GM23338 (cell line): ENCODE measurements at regions not wholly inside any gene's neighbourhood (a gene's known extent, or its start where the extent isn't known, plus 50 kb on each side); places are given as distances from the start of the nearest gene placed in this dataset.
"Not testable (repeated sequence)": the region's sequence is repeated elsewhere in the genome, so short reads cannot be mapped to it uniquely, and the experiment has no call there.

ENCODE experiments used
- ATAC-seq: fragments of 200-7000 bp; cut with Tn5 transposase; 3 replicates; pipeline ENCODE4 v1.9.1; 2020
- DNase-seq: peaks from one replicate; pipeline ENCODE4 v3.0.0-alpha.2; 2015; ENCODE audit warnings: low spot score
- H2AFZ ChIP-seq: fragments of 200-600 bp; sonication (generic); 2 replicates; pipeline ENCODE4 v1.8.0; 2016; ENCODE audit warnings: antibody characterized with exemption, mild to moderate bottlenecking, moderate library complexity
- H3F3A ChIP-seq: fragments of 200-600 bp; sonication (generic); replicated peaks from 2 replicates; pipeline ENCODE4 v1.8.0; 2017; ENCODE audit warnings: antibody characterized with exemption, mixed run types, low read depth
- H3K27ac ChIP-seq: fragments of 200-600 bp; sonication (generic); 2 replicates; pipeline ENCODE4 v1.6.1; 2016; ENCODE audit warnings: low read depth
- H3K27me3 ChIP-seq: fragments of 200-600 bp; sonication (generic); 2 replicates; pipeline ENCODE4 v1.8.0; 2016; ENCODE audit warnings: mild to moderate bottlenecking, mixed run types, moderate library complexity; ENCODE audit not compliant: insufficient read depth
- H3K36me3 ChIP-seq: fragments of 200-600 bp; sonication (generic); 2 replicates; pipeline ENCODE4 v1.8.0; 2016; ENCODE audit warnings: mild to moderate bottlenecking; ENCODE audit not compliant: insufficient read depth
- H3K4me1 ChIP-seq: fragments of 200-600 bp; sonication (generic); 2 replicates; pipeline ENCODE4 v1.8.0; 2016; ENCODE audit warnings: mild to moderate bottlenecking, moderate library complexity; ENCODE audit not compliant: insufficient read depth
- H3K4me2 ChIP-seq: fragments of 200-600 bp; sonication (generic); 2 replicates; pipeline ENCODE4 v1.7.1; 2017; ENCODE audit warnings: mixed run types
- H3K4me3 ChIP-seq: fragments of 200-600 bp; sonication (generic); 2 replicates; pipeline ENCODE4 v1.6.1; 2016; ENCODE audit warnings: mixed run types
- H3K79me2 ChIP-seq: fragments of 200-600 bp; sonication (generic); replicated peaks from 2 replicates; pipeline ENCODE4 v1.8.0; 2017; ENCODE audit warnings: mild to moderate bottlenecking; ENCODE audit not compliant: insufficient read depth
- H3K9me2 ChIP-seq: fragments of 200-600 bp; sonication (generic); 2 replicates; pipeline ENCODE4 v1.8.0; 2017; ENCODE audit not compliant: insufficient read depth
- H4K20me1 ChIP-seq: fragments of 200-600 bp; sonication (generic); replicated peaks from 2 replicates; pipeline ENCODE4 v1.8.0; 2017; ENCODE audit warnings: mild to moderate bottlenecking; ENCODE audit not compliant: insufficient read depth
- H3K27ac Mint-ChIP-seq: 2 replicates; pipeline ENCODE4 v1.8.0; 2020; ENCODE audit warnings: inconsistent platforms, mild to moderate bottlenecking, moderate library complexity, mixed read lengths
- H3K27me3 Mint-ChIP-seq: 3 replicates; pipeline ENCODE4 v1.8.0; 2022; ENCODE audit warnings: low read depth, mild to moderate bottlenecking, moderate library complexity, mixed read lengths, inconsistent platforms; ENCODE audit not compliant: insufficient read depth, poor library complexity
- H3K36me3 Mint-ChIP-seq: 3 replicates; pipeline ENCODE4 v1.8.0; 2021; ENCODE audit warnings: low read depth, mild to moderate bottlenecking, inconsistent platforms, moderate library complexity, mixed read lengths
- H3K4me1 Mint-ChIP-seq: 3 replicates; pipeline ENCODE4 v1.8.0; 2020; ENCODE audit warnings: mild to moderate bottlenecking, inconsistent platforms, mixed read lengths
- H3K4me3 Mint-ChIP-seq: 3 replicates; pipeline ENCODE4 v1.8.0; 2021; ENCODE audit warnings: moderate library complexity, mild to moderate bottlenecking, inconsistent platforms, mixed read lengths
- H3K9me3 Mint-ChIP-seq: 3 replicates; pipeline ENCODE4 v1.8.0; 2020; ENCODE audit warnings: moderate library complexity, mild to moderate bottlenecking, inconsistent platforms, mixed read lengths
- POLR2AphosphoS5 ChIP-seq: IDR thresholded peaks from 2 replicates; pipeline ENCODE4 v1.6.1; 2016; ENCODE audit warnings: antibody characterized with exemption, low read depth
- STAT1 ChIP-seq: IDR thresholded peaks from one replicate; pipeline ENCODE4 v1.6.1; 2016; ENCODE audit warnings: antibody characterized with exemption; ENCODE audit not compliant: unreplicated experiment
- ZNF114 ChIP-seq: fragments of 250-450 bp; sonication (Bioruptor Pico); IDR thresholded peaks from 2 replicates; pipeline ENCODE4 v1.5.0; 2020; ENCODE audit warnings: mild to moderate bottlenecking, moderate library complexity
- TF ChIP-seq, protein P1 (sequence below), 2 experiments: fragments of 200-600 bp in 1 of 2; sonication (generic) in 1 of 2; conservative IDR thresholded peaks; 2 replicates each; pipeline versions ENCODE4 v1.5.1 to v1.6.1; 2016 to 2017; ENCODE audit warnings: antibody characterized with exemption in 2 of 2, low read depth in 2 of 2, mild to moderate bottlenecking in 2 of 2, moderate library complexity in 1 of 2
- TF ChIP-seq, protein P2 (sequence below): IDR thresholded peaks from 2 replicates; pipeline ENCODE4 v1.6.1; 2016; ENCODE audit warnings: antibody characterized with exemption

DNA sequence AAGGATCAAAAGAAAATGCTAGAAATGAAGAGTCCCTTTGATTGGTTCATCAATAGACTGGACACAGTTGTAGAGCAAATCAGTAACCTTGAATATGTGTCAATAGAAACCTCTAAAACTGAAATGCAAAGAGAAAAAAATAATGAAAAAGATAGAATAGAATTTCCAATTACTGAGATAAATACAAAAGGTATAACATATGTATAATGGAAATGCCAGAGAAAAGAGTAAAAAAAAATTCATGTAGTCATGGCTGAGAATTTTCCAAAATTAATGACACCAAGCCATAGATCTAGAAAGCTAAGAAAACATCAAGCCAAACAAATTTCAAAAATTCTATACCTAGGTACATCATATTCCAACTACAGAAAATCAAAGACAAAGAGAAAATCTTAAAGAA lies 62.0 kb upstream of the HGF start:
- DNase-seq (no peak), ATAC-seq (no peak)
- Histone ChIP-seq H2AFZ (no peak overlapping the region), H3K4me2 (no peak overlapping the region), H3K4me3 (no peak overlapping the region), H3K27me3 (no peaks in the 10 kb centered on the region), H3K79me2 (no peaks in the 10 kb centered on the region), H3K36me3 (no peaks in the 10 kb centered on the region), H3K4me1 (no peaks in the 10 kb centered on the region; the same call in 1 of the 2 replicates), H3K27ac (no peak overlapping the region), H3K9me2 (0 out of 2 replicates have a peak, but pooled peaks cover 8% of the 10 kb centered on the region), H4K20me1 (no peaks in the 10 kb centered on the region), H3F3A (no peaks in the 10 kb centered on the region)
- no peak overlapping the region for H3K4me3 Mint-ChIP-seq
- peaks cover 16% of the 10 kb centered on the region for H3K9me3 Mint-ChIP-seq
- no peak overlapping the region for H3K27ac Mint-ChIP-seq
- TF ChIP-seq, protein P1, sequence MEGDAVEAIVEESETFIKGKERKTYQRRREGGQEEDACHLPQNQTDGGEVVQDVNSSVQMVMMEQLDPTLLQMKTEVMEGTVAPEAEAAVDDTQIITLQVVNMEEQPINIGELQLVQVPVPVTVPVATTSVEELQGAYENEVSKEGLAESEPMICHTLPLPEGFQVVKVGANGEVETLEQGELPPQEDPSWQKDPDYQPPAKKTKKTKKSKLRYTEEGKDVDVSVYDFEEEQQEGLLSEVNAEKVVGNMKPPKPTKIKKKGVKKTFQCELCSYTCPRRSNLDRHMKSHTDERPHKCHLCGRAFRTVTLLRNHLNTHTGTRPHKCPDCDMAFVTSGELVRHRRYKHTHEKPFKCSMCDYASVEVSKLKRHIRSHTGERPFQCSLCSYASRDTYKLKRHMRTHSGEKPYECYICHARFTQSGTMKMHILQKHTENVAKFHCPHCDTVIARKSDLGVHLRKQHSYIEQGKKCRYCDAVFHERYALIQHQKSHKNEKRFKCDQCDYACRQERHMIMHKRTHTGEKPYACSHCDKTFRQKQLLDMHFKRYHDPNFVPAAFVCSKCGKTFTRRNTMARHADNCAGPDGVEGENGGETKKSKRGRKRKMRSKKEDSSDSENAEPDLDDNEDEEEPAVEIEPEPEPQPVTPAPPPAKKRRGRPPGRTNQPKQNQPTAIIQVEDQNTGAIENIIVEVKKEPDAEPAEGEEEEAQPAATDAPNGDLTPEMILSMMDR (conservative IDR thresholded peaks at IDR 0.05; ENCODE audit: low read depth in 2 of 2), result no peak
- no peaks in the 10 kb centered on the region for H3K27me3 Mint-ChIP-seq
- H3K4me1 Mint-ChIP-seq, result no peaks in the 10 kb centered on the region; the same call in 1 of the 3 replicates
- no peaks in the 10 kb centered on the region for H3K36me3 Mint-ChIP-seq

DNA sequence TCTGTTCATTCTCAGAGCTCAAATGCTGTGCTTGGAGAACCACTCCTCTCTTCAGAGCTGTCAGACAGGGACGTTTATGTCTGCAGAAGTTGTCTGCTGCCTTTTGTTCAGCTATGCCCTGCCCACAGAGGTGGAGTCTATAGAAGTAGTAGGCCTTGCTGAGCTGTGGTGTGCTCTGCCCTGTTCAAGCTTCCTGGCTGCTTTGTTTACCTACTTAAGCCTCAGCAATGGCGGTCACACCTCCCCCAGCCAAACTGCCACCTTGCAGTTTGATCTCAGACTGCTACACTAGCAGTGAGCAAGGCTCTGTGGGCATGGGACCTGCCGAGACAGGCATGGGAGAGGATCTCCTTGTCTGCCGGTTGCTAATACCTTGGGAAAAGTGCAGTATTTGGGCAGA lies 59.7 kb upstream of the HGF start:
- H3K4me1 Mint-ChIP-seq, result not testable (repeated sequence)

DNA sequence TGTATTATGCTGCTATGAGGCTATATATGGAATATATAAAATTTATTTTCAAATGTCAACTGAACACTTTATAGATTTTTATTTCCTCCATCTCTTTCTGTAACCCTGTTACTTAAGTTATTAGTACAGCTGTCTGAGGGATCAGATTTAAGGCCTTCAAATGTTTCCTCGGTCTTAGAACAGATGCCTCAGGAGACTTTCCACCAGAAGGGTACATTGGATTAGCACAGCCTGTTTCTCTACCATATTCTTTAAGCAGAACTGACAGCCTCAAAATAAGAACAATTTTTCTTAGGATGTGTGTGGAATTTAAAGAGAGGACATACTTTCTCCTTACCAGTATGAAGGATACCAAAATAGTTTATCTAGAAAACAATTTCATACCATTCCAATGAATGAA lies 53.0 kb upstream of the HGF start:
- H4K20me1 ChIP-seq, result no peaks in the 10 kb centered on the region
- H3K4me2 ChIP-seq, result no peak overlapping the region
- H3F3A ChIP-seq, result no peaks in the 10 kb centered on the region
- H3K79me2 ChIP-seq, result no peaks in the 10 kb centered on the region
- no peak for DNase-seq
- no peaks in the 10 kb centered on the region for H3K9me2 ChIP-seq
- H3K4me1 Mint-ChIP-seq, result no peaks in the 10 kb centered on the region
- no peaks in the 10 kb centered on the region for H3K36me3 ChIP-seq
- no peaks in the 10 kb centered on the region for H3K4me1 ChIP-seq
- no peak overlapping the region for H3K27ac Mint-ChIP-seq
- no peak overlapping the region for H2AFZ ChIP-seq
- no peak overlapping the region for H3K27ac ChIP-seq
- H3K9me3 Mint-ChIP-seq, result no peaks in the 10 kb centered on the region
- H3K4me3 Mint-ChIP-seq, result no peak overlapping the region
- H3K27me3 ChIP-seq, result no peaks in the 10 kb centered on the region
- H3K4me3 ChIP-seq, result no peak overlapping the region
- no peaks in the 10 kb centered on the region for H3K36me3 Mint-ChIP-seq
- H3K27me3 Mint-ChIP-seq, result no peaks in the 10 kb centered on the region
- no peak for ATAC-seq
- TF ChIP-seq POLR2AphosphoS5, result no peak
- no peak for TF ChIP-seq ZNF114 (CRISPR knock-in tag)
- TF ChIP-seq, protein P1 (conservative IDR thresholded peaks at IDR 0.05; ENCODE audit: low read depth in 2 of 2), result no peak
- TF ChIP-seq, protein P2, sequence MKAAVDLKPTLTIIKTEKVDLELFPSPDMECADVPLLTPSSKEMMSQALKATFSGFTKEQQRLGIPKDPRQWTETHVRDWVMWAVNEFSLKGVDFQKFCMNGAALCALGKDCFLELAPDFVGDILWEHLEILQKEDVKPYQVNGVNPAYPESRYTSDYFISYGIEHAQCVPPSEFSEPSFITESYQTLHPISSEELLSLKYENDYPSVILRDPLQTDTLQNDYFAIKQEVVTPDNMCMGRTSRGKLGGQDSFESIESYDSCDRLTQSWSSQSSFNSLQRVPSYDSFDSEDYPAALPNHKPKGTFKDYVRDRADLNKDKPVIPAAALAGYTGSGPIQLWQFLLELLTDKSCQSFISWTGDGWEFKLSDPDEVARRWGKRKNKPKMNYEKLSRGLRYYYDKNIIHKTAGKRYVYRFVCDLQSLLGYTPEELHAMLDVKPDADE, result no peak
- TF ChIP-seq STAT1, result no peak

More for the DNA sequence above, 59.7 kb upstream of the HGF start:
- H3F3A ChIP-seq, H3K27ac ChIP-seq, H3K9me2 ChIP-seq, H3K27ac Mint-ChIP-seq, H2AFZ ChIP-seq, H3K36me3 Mint-ChIP-seq, H4K20me1 ChIP-seq, H3K36me3 ChIP-seq, H3K27me3 ChIP-seq, H3K4me3 ChIP-seq, DNase-seq, H3K79me2 ChIP-seq, H3K27me3 Mint-ChIP-seq, H3K4me3 Mint-ChIP-seq, H3K4me2 ChIP-seq, ATAC-seq, H3K4me1 ChIP-seq: not testable (repeated sequence)
- peaks cover 16% of the 10 kb centered on the region for H3K9me3 Mint-ChIP-seq
